H9 (cell line): ENCODE measurements at regions not wholly inside any gene's neighbourhood (a gene's known extent, or its start where the extent isn't known, plus 50 kb on each side); places are given as distances from the start of the nearest gene placed in this dataset.

ENCODE experiments used
- DNase-seq: peaks from one replicate; pipeline ENCODE4 v3.0.0-alpha.2; 2017
- H2AFZ ChIP-seq: one replicate; pipeline ENCODE4 v1.6.1; 2013; ENCODE audit warnings: mild to moderate bottlenecking, low read length, control low read depth, moderate library complexity
- H2AK5ac ChIP-seq: 2 replicates; pipeline ENCODE4 v1.6.1; 2013; ENCODE audit warnings: low read length, control low read depth, mixed read lengths; ENCODE audit not compliant: insufficient read length
- H2BK120ac ChIP-seq: one replicate; pipeline ENCODE4 v1.6.1; 2013; ENCODE audit warnings: low read depth, mild to moderate bottlenecking, low read length, control low read depth, inconsistent platforms; ENCODE audit not compliant: poor library complexity, severe bottlenecking
- H2BK12ac ChIP-seq: 2 replicates; pipeline ENCODE4 v1.6.1; 2013; ENCODE audit warnings: low read length, control low read depth, mixed read lengths, low read depth; ENCODE audit not compliant: insufficient read length
- H2BK15ac ChIP-seq: 2 replicates; pipeline ENCODE4 v1.6.1; 2013; ENCODE audit warnings: low read depth, low read length, control low read depth
- H2BK20ac ChIP-seq: one replicate; pipeline ENCODE4 v1.6.1; 2013; ENCODE audit warnings: low read depth, mild to moderate bottlenecking, low read length, control low read depth, inconsistent platforms; ENCODE audit not compliant: poor library complexity, severe bottlenecking
- H2BK5ac ChIP-seq: 2 replicates; pipeline ENCODE4 v1.6.1; 2013; ENCODE audit warnings: low read length, control low read depth, mixed read lengths; ENCODE audit not compliant: insufficient read length
- H3K14ac ChIP-seq: 2 replicates; pipeline ENCODE4 v1.6.1; 2013; ENCODE audit warnings: low read length, control low read depth; ENCODE audit not compliant: insufficient read depth
- H3K18ac ChIP-seq: 2 replicates; pipeline ENCODE4 v1.6.1; 2013; ENCODE audit warnings: low read depth, mild to moderate bottlenecking, mixed read lengths, low read length, control low read depth; ENCODE audit not compliant: insufficient read length
- H3K23ac ChIP-seq: 2 replicates; pipeline ENCODE4 v1.6.1; 2013; ENCODE audit warnings: low read length, control low read depth, mixed read lengths, low read depth; ENCODE audit not compliant: insufficient read length
- H3K23me2 ChIP-seq: 2 replicates; pipeline ENCODE4 v1.6.1; 2013; ENCODE audit warnings: low read depth, mild to moderate bottlenecking, mixed read lengths, low read length, control low read depth; ENCODE audit not compliant: insufficient read length, poor library complexity, severe bottlenecking
- H3K27ac ChIP-seq: 2 replicates; pipeline ENCODE4 v1.5.1; 2013; ENCODE audit warnings: low read length, control low read depth, mixed read lengths, low read depth; ENCODE audit not compliant: insufficient read length
- H3K27me3 ChIP-seq: 2 replicates; pipeline ENCODE4 v1.6.1; 2013; ENCODE audit warnings: low read length, control low read depth, inconsistent platforms; ENCODE audit not compliant: insufficient read depth
- H3K4ac ChIP-seq: 2 replicates; pipeline ENCODE4 v1.6.1; 2013; ENCODE audit warnings: low read depth, mild to moderate bottlenecking, control low read depth, inconsistent platforms, low read length, moderate library complexity
- H3K4me1 ChIP-seq: 2 replicates; pipeline ENCODE4 v1.6.1; 2013; ENCODE audit warnings: low read length, control low read depth, inconsistent platforms; ENCODE audit not compliant: insufficient read depth
- H3K4me2 ChIP-seq: 2 replicates; pipeline ENCODE4 v1.6.1; 2013; ENCODE audit warnings: low read length, control low read depth, mixed read lengths; ENCODE audit not compliant: insufficient read length, insufficient read depth
- H3K56ac ChIP-seq: 2 replicates; pipeline ENCODE4 v1.6.1; 2013; ENCODE audit warnings: low read depth, mild to moderate bottlenecking, mixed read lengths, low read length, control low read depth; ENCODE audit not compliant: insufficient read length
- H3K79me1 ChIP-seq: 2 replicates; pipeline ENCODE4 v1.6.1; 2013; ENCODE audit warnings: low read depth, mild to moderate bottlenecking, moderate library complexity, low read length, control low read depth, inconsistent platforms; ENCODE audit not compliant: insufficient read depth, poor library complexity, severe bottlenecking
- H3K79me2 ChIP-seq: 2 replicates; pipeline ENCODE4 v1.6.1; 2013; ENCODE audit warnings: low read length, control low read depth, inconsistent platforms; ENCODE audit not compliant: insufficient read depth
- H3K9ac ChIP-seq: 2 replicates; pipeline ENCODE4 v1.6.1; 2013; ENCODE audit warnings: low read length, control low read depth, mixed read lengths; ENCODE audit not compliant: insufficient read length; ENCODE audit errors: extremely low read depth
- H3K9me3 ChIP-seq: one replicate; pipeline ENCODE4 v1.6.1; 2013; ENCODE audit warnings: low read depth, low read length, inconsistent platforms; ENCODE audit not compliant: control insufficient read depth
- H3T11ph ChIP-seq: one replicate; pipeline ENCODE4 v1.6.1; 2013; ENCODE audit warnings: mild to moderate bottlenecking, low read length, control low read depth, inconsistent platforms
- H4K20me1 ChIP-seq: one replicate; pipeline ENCODE4 v1.6.1; 2013; ENCODE audit not compliant: control insufficient read depth, insufficient read length, insufficient read depth
- H4K5ac ChIP-seq: 2 replicates; pipeline ENCODE4 v1.6.1; 2013; ENCODE audit warnings: low read depth, mild to moderate bottlenecking, mixed read lengths, low read length, control low read depth; ENCODE audit not compliant: insufficient read length
- H4K8ac ChIP-seq: replicated peaks from 2 replicates; pipeline ENCODE4 v1.6.1; 2013; ENCODE audit warnings: low read length, control low read depth, mixed read lengths, low read depth; ENCODE audit not compliant: insufficient read length
- H4K91ac ChIP-seq: 2 replicates; pipeline ENCODE4 v1.6.1; 2013; ENCODE audit warnings: low read depth, mild to moderate bottlenecking, moderate library complexity, mixed read lengths, low read length, control low read depth; ENCODE audit not compliant: insufficient read length
- H3K27ac Mint-ChIP-seq, 3 experiments: 2 replicates in 2 of 3; 3 replicates in 1 of 3; pipeline ENCODE4 v1.8.0; 2020 to 2021; ENCODE audit warnings: mixed read lengths in 3 of 3, mild to moderate bottlenecking in 1 of 3, moderate library complexity in 1 of 3
- H3K27me3 Mint-ChIP-seq: 2 replicates; pipeline ENCODE4 v1.8.0; 2021; ENCODE audit warnings: low read depth, mild to moderate bottlenecking, moderate library complexity, mixed read lengths
- H3K36me3 Mint-ChIP-seq, 3 experiments: 2 replicates in 2 of 3; 3 replicates in 1 of 3; pipeline ENCODE4 v1.8.0; 2020 to 2021; ENCODE audit warnings: low read depth in 3 of 3, mixed read lengths in 3 of 3; ENCODE audit not compliant: insufficient read depth in 1 of 3
- H3K4me1 Mint-ChIP-seq, 2 experiments: 2 replicates each; pipeline ENCODE4 v1.8.0; 2020; ENCODE audit warnings: mixed read lengths in 2 of 2
- H3K4me3 Mint-ChIP-seq, 2 experiments: 2 replicates in 1 of 2; 3 replicates in 1 of 2; pipeline ENCODE4 v1.8.0; 2020 to 2021; ENCODE audit warnings: mild to moderate bottlenecking in 2 of 2, mixed read lengths in 2 of 2, moderate library complexity in 1 of 2
- H3K9me3 Mint-ChIP-seq, 2 experiments: 2 replicates in 1 of 2; 3 replicates in 1 of 2; pipeline ENCODE4 v1.8.0; 2020; ENCODE audit warnings: mild to moderate bottlenecking in 2 of 2, mixed read lengths in 2 of 2, moderate library complexity in 1 of 2
- TF ChIP-seq, protein P1 (sequence below): fragments of 200-600 bp; sonication (generic); conservative IDR thresholded peaks from 3 replicates; pipeline ENCODE4 v1.8.0; 2021; ENCODE audit warnings: antibody characterized with exemption, mild to moderate bottlenecking

- Histone ChIP-seq H4K20me1 (no peaks in the 10 kb centered on the region), H3K23ac (no peak overlapping the region), H4K91ac (no peak overlapping the region), H3K27me3 (no peaks in the 10 kb centered on the region), H3K4ac (no peak overlapping the region), H2AK5ac (no peak overlapping the region), H3K9ac (no peak overlapping the region), H3K4me2 (no peak overlapping the region), H4K8ac (no peak overlapping the region), H3K14ac (no peak overlapping the region), H3T11ph (no peak overlapping the region), H3K18ac (no peak overlapping the region), H3K27ac (no peak overlapping the region), H3K79me2 (no peaks in the 10 kb centered on the region), H2BK12ac (no peak overlapping the region), H2BK15ac (no peak overlapping the region), H3K56ac (no peak overlapping the region), H3K4me1 (no peaks in the 10 kb centered on the region), H2BK5ac (no peak overlapping the region), H2AFZ (no peak overlapping the region), H3K23me2 (no peaks in the 10 kb centered on the region), H2BK20ac (no peak overlapping the region), H3K9me3 (no peaks in the 10 kb centered on the region), H4K5ac (no peak overlapping the region), H3K79me1 (no peaks in the 10 kb centered on the region), H2BK120ac (no peak overlapping the region)
- no peaks in the 10 kb centered on the region for H3K36me3 Mint-ChIP-seq
- H3K27ac Mint-ChIP-seq = no peak overlapping the region
- H3K27me3 Mint-ChIP-seq = peaks cover 2% of the 10 kb centered on the region; the same call in 1 of the 2 replicates
- H3K9me3 Mint-ChIP-seq = peaks cover 0 to 2% of the 10 kb centered on the region in 2 experiments; a peak in 1 of 5 replicates
- no peak for DNase-seq
- H3K4me3 Mint-ChIP-seq = no peak overlapping the region
- peaks cover 9 to 11% of the 10 kb centered on the region in 2 experiments for H3K4me1 Mint-ChIP-seq
- TF ChIP-seq, protein P1, sequence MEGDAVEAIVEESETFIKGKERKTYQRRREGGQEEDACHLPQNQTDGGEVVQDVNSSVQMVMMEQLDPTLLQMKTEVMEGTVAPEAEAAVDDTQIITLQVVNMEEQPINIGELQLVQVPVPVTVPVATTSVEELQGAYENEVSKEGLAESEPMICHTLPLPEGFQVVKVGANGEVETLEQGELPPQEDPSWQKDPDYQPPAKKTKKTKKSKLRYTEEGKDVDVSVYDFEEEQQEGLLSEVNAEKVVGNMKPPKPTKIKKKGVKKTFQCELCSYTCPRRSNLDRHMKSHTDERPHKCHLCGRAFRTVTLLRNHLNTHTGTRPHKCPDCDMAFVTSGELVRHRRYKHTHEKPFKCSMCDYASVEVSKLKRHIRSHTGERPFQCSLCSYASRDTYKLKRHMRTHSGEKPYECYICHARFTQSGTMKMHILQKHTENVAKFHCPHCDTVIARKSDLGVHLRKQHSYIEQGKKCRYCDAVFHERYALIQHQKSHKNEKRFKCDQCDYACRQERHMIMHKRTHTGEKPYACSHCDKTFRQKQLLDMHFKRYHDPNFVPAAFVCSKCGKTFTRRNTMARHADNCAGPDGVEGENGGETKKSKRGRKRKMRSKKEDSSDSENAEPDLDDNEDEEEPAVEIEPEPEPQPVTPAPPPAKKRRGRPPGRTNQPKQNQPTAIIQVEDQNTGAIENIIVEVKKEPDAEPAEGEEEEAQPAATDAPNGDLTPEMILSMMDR = no peak
These were observed 125.9 kb upstream of the ACTBL2 start for GRCh38 chr5:57608542-57608941.
